Gastrocnemius medialis (tissue), 4 donors: ENCODE measurements at regions not wholly inside any gene's neighbourhood (a gene's known extent, or its start where the extent isn't known, plus 50 kb on each side); places are given as distances from the start of the nearest gene placed in this dataset.

Source experiments
- POLR2A ChIP-seq, 2 donors: fragments of 450-650 bp; IDR thresholded peaks; one replicate each; pipeline ENCODE4 v1.6.1; 2017; ENCODE audit warnings: antibody characterized with exemption in 2 of 2, mild to moderate bottlenecking in 2 of 2, moderate library complexity in 2 of 2
- TF ChIP-seq, protein P1 (sequence below), 5 experiments: fragments of 450-650 bp in 3 of 5; fragments of 200-600 bp in 2 of 5; sonication (generic) in 2 of 5; IDR thresholded peaks in 4 of 5; conservative IDR thresholded peaks in 1 of 5; 1 replicate in 4 of 5; 2 replicates in 1 of 5; pipeline ENCODE4 v1.5.1; 2016 to 2019; ENCODE audit warnings: antibody characterized with exemption in 5 of 5, mild to moderate bottlenecking in 3 of 5, moderate library complexity in 3 of 5

DNA sequence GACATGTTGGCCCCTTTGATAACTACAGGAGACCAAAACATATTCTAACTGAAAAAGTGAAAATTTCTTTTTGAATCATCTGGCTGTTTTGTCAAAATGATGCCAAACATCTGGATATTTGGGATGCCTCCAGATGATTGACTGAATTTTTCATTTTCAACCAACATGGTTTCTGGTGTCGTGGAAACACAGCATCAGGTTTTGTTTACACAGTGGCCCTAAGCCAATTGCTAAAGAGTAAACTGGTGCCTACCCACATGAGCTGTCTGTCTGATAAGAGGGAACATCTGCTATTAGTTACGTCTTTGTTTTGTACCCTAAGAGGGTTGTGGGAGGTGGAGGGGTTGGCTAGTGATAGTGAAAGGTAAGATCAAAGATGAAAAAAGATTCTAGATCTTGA lies 204.8 kb downstream of the KCNK2 start:
- TF ChIP-seq, protein P1, sequence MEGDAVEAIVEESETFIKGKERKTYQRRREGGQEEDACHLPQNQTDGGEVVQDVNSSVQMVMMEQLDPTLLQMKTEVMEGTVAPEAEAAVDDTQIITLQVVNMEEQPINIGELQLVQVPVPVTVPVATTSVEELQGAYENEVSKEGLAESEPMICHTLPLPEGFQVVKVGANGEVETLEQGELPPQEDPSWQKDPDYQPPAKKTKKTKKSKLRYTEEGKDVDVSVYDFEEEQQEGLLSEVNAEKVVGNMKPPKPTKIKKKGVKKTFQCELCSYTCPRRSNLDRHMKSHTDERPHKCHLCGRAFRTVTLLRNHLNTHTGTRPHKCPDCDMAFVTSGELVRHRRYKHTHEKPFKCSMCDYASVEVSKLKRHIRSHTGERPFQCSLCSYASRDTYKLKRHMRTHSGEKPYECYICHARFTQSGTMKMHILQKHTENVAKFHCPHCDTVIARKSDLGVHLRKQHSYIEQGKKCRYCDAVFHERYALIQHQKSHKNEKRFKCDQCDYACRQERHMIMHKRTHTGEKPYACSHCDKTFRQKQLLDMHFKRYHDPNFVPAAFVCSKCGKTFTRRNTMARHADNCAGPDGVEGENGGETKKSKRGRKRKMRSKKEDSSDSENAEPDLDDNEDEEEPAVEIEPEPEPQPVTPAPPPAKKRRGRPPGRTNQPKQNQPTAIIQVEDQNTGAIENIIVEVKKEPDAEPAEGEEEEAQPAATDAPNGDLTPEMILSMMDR (IDR thresholded peaks at IDR 0.05 in 4 of 5, conservative IDR thresholded peaks at IDR 0.05 in 1 of 5) = no peak
- TF ChIP-seq POLR2A (IDR thresholded peaks at IDR 0.05) = no peak
